ENCODE measurements at regions not wholly inside any gene's neighbourhood (a gene's known extent, or its start where the extent isn't known, plus 50 kb on each side); places are given as distances from the start of the nearest gene placed in this dataset.

- CTCF ChIA-PET = no interaction called here
- DNase-seq (ENCODE audit: extremely low spot score) = no peak
- TF ChIP-seq CTCF (IDR thresholded peaks at IDR 0.05; ENCODE audit: control extremely low read depth, extremely low read depth, low read depth, missing control alignments) = no peak
- POLR2A ChIA-PET = no interaction called here
Observed at GRCh38 chr2:120905824-120906571, 170.3 kb downstream of the GLI2 start.

- ChIA-PET CTCF (no interaction called here), POLR2A (no interaction called here)
- DNase-seq (ENCODE audit: extremely low spot score) = no peak
- TF ChIP-seq CTCF (IDR thresholded peaks at IDR 0.05; ENCODE audit: control extremely low read depth, extremely low read depth, low read depth, missing control alignments) = no peak
Observed at GRCh38 chr2:120906914-120907313, 171.2 kb downstream of the GLI2 start.

GRCh38 chr2:120907822-120908221 lies 172.2 kb downstream of the GLI2 start:
- ChIA-PET CTCF (no interaction called here), POLR2A (no interaction called here)
- DNase-seq (ENCODE audit: extremely low spot score) = no peak
- no peak for TF ChIP-seq CTCF (IDR thresholded peaks at IDR 0.05; ENCODE audit: control extremely low read depth, extremely low read depth, low read depth, missing control alignments)

GRCh38 chr2:120908314-120908975 lies 172.8 kb downstream of the GLI2 start:
- TF ChIP-seq CTCF (IDR thresholded peaks at IDR 0.05; ENCODE audit: control extremely low read depth, extremely low read depth, low read depth, missing control alignments) = no peak
- ChIA-PET POLR2A (no interaction called here), CTCF (no interaction called here)
- no peak for DNase-seq (ENCODE audit: extremely low spot score)

GRCh38 chr2:120909102-120909501 lies 173.4 kb downstream of the GLI2 start:
- no peak for DNase-seq (ENCODE audit: extremely low spot score)
- POLR2A ChIA-PET = no interaction called here
- CTCF ChIA-PET = no interaction called here
- no peak for TF ChIP-seq CTCF (IDR thresholded peaks at IDR 0.05; ENCODE audit: control extremely low read depth, extremely low read depth, low read depth, missing control alignments)

GRCh38 chr2:120910164-120910563 lies 174.5 kb downstream of the GLI2 start:
- DNase-seq (ENCODE audit: extremely low spot score) = no peak
- ChIA-PET CTCF (interaction anchor here (1.2 to 1.3 kb wide), 2 partner anchors 9 to 10 kb away, joined by 3 to 4 read pairs; no protein-coding TSS in a partner anchor), POLR2A (no interaction called here)
- TF ChIP-seq CTCF (IDR thresholded peaks at IDR 0.05; ENCODE audit: control extremely low read depth, extremely low read depth, low read depth, missing control alignments) = no peak
